HCT116 (cell line): ENCODE measurements at regions not wholly inside any gene's neighbourhood (a gene's known extent, or its start where the extent isn't known, plus 50 kb on each side); places are given as distances from the start of the nearest gene placed in this dataset.

Experiments used
- CBX3 ChIP-seq: IDR thresholded peaks from 2 replicates; pipeline ENCODE4 v1.6.1; 2012; ENCODE audit warnings: low read depth
- CTCF ChIP-seq, 3 experiments: fragments of 200-600 bp in 1 of 3; sonication (generic) in 1 of 3; IDR thresholded peaks in 2 of 3; conservative IDR thresholded peaks in 1 of 3; 2 replicates each; pipeline ENCODE4 v1.5.1; 2012 to 2017; ENCODE audit warnings: low read depth in 2 of 3, low read length in 2 of 3, antibody characterized with exemption in 1 of 3, borderline replicate concordance in 1 of 3, control low read depth in 1 of 3, mild to moderate bottlenecking in 1 of 3, mixed read lengths in 1 of 3, mixed run types in 1 of 3, moderate library complexity in 1 of 3; ENCODE audit not compliant: insufficient read depth in 1 of 3
- EZH2 ChIP-seq: fragments of 200-600 bp; sonication (generic); IDR thresholded peaks from 2 replicates; pipeline ENCODE4 v1.6.1; 2017; ENCODE audit warnings: antibody characterized with exemption, mixed run types
- FOSL1 ChIP-seq: IDR thresholded peaks from 2 replicates; pipeline ENCODE4 v1.6.1; 2012; ENCODE audit warnings: low read depth
- POLR2A ChIP-seq: IDR thresholded peaks from 2 replicates; pipeline ENCODE4 v1.7.0; 2011; ENCODE audit warnings: borderline replicate concordance; ENCODE audit not compliant: insufficient read depth, insufficient read length; ENCODE audit errors: extremely low read depth
- TCF7L2 ChIP-seq: IDR thresholded peaks from 2 replicates; pipeline ENCODE4 v1.7.0; 2011; ENCODE audit warnings: borderline replicate concordance, inconsistent platforms; ENCODE audit not compliant: insufficient read depth, insufficient read length; ENCODE audit errors: extremely low read depth
- ZNF274 ChIP-seq: fragments of 200-500 bp; sonication (Bioruptor generic); IDR thresholded peaks from 2 replicates; pipeline ENCODE4 v1.6.1; 2014; ENCODE audit warnings: mild to moderate bottlenecking, low read depth, low read length, inconsistent platforms

GRCh38 chr13:111945086-111945485 lies 121.9 kb upstream of the SOX1 start:
- no peak for TF ChIP-seq CTCF (IDR thresholded peaks at IDR 0.05 in 2 of 3, conservative IDR thresholded peaks at IDR 0.05 in 1 of 3; ENCODE audit: borderline replicate concordance in 1 of 3, insufficient read depth in 1 of 3, low read depth in 2 of 3, low read length in 2 of 3)
- TF ChIP-seq EZH2, result no peak
- TF ChIP-seq FOSL1, result no peak
- TF ChIP-seq POLR2A, result no peak
- no peak for TF ChIP-seq CBX3
- TF ChIP-seq ZNF274, result no peak
- no peak for TF ChIP-seq TCF7L2
